UCSD-AML1 (cell line): ENCODE measurements at regions not wholly inside any gene's neighbourhood (a gene's known extent, or its start where the extent isn't known, plus 50 kb on each side); places are given as distances from the start of the nearest gene placed in this dataset.

Experiments used
- DNase-seq: peaks from one replicate; lab custom pipeline; 2025; ENCODE audit not compliant: unreplicated experiment; lab: John Stamatoyannopoulos, UW

DNA sequence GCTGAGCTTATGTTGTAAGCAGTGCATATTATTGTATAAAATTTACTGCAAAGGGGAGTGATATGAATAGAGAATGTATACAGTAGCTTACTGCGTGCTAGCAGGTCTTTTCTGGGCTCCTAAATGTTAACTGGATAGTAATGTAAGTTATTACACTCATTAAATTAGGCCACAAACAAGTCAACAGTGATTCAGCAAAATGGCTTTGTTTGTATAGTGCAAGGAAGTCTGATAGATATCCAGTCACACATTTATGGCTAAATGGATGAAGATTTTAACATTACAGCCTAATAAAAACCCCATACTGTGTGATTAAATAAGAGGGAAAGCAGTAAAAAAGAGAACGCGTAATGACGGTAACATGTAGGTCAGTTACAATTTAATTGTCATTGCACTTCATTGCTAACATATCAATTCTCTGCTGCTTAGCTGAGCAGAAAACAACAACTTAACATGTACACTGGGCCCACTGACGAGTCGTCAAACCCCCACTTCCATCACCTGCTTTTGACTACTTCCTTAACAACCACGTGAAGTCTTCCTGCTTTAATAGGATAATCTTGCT, 665.0 kb upstream of the FANCL start:
- DNase-seq = no peak

DNA sequence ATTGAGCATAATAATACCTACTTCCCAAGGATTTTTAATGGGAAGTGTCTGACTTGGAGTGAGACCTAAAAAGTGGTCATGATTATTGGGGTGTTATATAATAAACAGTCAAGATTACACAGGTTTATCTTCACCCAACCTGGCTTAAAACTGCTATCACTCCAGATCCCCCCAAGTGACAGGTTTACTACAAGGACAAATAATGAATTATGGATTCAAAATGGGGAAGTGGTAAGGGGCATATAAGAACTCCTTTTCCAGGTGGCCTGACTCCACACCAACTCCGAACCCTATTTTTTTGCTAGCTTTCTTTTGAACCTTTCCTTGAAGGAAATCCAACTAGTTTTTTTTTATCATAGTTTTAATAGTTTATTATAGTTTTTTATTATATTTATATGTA, 663.0 kb upstream of the FANCL start:
- DNase-seq = no peak

DNA sequence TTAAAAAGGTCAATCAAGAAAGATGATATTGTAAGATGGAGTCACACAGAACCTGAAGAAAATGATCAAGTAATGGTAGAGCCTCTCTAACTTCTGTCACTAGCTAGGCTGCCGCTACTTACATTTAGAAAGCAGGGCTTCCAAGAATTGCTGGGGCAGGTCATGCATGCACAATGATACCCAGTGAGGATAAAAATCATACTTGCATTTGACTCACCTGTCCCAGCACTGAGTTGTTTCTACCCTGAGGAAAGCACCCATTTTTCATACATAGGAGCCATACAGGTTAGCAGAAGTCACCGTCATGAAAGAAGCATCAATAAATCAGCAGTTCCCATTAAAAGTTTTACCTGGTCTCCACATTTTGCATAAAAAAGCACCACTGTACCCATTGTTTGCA, 662.3 kb upstream of the FANCL start:
- DNase-seq = no peak

DNA sequence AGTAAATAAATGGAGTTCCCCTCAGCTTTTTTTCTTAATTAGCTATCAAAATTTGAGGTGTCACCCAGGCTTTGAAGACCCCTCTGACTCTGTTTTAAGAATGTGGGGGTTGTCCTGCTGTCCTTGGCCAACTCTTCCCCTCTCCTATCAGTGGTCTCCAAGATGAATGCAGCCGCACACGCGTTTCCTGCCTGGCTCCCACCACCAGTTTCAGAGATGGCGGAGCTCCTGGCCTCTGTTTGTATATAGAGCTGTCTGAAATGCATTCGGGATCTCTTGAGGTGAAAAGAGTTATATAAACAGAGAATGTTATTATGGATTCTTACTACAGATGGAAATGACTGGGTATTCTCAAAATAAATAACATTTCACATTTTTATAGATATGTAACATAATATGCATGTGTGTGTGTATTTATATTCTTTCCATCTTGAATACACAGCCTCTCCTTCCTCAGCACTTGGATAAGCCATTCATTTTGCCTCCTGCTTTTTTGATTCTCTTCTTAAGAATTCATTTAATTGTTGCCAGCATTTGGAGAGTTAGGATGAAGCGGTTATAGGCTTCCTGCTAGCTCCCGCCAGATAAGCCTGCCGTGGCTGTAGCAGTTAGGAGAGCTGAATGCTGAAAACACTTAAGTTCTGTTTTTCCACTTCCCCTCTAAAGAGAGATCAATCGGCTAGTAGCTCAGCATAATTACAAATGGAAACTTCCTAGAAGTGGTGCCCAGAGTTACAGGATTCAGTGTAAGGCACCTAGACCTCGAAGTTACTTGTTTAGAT, 659.3 kb upstream of the FANCL start:
- DNase-seq = peak; percentile 64

DNA sequence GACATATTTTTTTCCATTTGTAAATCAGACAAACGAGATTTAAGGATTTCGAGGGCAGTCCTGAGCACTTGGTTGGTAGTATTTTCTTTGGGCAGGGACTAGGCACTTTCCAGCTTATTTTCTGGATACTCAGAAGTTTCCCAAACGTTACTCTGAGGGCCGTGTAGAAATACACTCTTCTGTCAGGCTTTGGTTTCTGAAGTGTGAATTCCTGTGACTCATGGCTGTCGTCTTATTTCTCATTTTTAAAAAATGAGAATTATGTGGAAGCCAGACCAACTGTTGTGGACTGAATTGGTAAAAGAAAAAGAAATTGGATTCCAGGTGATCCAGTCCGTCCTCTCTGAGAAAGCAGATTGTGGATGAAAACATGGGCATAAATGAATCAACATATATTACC, 658.6 kb upstream of the FANCL start:
- no peak for DNase-seq

DNA sequence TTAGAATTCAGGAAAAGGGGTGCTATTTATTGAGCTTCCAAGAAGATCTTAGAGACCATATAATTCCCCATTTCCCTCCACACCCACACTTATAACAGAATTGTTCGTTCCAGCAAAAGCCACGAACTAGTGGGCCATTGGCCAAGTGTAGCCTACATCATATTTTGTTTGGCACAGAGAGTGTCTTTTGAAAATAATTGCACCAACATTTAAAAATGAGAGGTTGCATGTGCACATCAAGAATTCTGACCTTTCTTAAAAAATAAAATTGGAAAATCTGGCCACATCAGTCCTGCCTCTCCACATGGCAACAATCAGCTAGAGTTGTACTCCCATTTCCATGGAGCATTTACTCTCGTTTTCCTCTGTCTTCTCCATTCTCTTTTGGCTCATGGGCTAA, 655.5 kb upstream of the FANCL start:
- DNase-seq = no peak

DNA sequence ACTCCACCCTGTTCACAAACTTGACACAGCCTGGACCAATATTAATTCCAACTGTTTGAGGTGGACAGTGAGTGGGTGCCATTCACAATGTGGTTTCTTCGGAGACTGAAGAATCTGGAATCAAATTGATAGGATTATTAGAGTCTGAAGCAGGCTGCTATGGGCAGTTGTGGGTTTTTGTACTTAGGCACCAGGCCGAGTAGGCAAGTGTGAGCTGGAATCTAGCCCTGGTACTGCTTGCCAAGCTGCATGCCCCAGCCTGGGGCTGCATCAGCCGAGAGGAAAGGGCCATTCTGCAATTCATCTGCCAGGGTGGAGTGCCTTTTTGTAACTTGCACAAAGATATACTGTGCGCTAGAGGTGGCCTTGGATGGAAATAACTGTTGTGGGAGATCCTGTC, 654.7 kb upstream of the FANCL start:
- no peak for DNase-seq

DNA sequence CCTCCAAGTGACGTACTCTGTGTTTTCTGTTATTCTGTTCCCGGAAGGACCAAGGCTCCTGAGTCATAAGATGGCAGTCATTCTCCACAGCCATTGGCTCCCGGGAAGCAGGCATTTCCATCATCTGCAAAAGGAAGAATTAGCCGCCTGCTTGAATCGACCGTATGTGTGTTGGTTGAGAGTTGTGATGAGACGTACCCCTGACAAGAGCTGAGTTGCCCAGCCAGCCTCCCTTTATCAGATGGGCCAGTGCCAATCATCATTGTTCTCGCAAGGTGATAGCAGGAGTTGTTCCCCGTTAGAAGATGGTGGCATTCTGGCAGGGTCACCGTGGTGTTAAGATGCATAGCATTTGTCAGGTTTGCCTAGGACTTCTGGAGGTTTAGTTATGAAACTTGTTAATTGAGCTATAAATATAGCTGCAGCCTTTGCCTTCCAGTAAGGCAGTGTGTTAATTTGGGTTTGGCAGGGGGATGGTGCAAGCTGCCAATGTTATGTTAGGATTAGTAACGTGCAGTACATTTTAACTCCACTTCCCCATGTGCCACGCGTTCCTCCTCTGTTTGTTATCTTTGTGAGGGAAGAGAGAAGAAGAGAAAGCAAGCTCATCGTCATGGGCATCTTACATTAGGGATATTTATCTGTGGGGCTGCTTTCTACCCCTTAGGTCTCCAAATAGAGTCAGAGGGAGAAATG, 652.7 kb upstream of the FANCL start:
- DNase-seq = no peak

DNA sequence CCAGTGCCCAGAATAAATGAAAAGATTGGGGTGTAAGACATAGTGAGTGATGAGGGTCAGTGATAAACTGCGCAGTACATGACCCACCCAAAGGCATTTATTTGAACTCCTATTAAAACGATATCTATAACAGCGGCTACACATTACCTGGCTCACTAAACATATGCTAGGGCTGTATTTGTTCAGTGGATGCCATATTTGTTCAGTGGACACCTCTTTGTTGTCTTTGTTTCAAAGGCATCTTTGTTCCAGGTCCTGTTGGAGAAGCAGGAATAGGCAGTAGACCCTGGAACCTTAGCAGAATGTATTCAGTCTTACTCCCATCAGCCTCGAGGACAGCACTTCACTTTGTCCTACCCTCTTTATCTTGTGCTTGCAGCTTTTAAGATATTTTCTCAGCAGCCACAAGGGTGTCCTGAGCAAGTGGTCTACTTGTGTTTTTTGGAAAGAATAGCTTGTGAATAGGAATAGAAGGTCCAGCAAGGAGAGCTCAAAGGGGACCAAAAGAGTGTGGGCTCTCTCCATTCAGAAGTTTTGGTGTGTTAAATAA, 650.8 kb upstream of the FANCL start:
- DNase-seq = no peak

DNA sequence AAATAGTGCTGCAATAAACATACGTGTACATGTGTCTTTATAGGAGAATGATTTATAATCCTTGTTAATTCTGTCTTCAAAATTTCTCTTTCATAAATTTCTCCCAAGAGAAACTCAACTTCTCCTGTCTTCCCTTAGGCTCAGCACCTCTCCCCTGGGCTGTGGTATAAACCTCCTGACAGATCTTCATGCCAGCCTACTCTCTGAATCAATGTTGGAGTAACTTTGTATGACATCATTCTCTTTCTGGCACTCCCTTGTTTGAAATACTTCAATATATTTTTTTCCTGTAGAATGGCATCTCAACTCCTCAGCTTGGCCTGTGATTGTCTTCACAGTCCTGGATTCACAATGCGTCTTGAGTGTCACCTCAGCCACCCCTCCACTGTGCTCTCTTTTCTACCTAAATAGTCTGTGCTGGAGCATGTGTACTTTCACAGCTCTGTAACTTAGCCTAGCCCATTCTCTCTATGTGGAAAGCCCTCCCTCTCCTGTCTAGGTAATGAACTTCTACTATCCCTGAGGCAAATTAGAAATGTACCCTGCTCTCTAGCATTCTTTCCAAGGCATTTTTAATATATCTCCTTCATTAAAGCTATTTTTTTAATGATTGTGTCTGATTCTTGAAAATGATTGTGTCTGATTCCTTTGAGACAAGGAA, 649.9 kb upstream of the FANCL start:
- DNase-seq = no peak

DNA sequence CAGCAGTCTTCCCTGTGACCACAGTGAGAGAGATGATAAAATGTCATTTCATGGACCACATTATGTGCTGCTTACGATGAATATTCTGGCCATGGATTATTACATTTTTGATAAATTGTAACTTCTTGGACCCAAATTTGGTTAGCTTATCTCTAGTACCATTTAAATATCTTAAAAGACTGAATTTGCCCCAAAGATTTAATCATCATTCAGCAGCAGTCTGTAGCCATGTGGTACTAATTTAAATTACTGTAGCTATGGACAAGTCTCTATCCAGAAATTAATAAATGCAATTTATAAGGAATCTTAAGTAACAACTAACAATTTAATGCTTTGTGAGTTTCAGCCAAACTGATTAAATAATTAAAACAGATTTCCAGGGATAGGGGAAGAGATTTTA, 644.9 kb upstream of the FANCL start:
- DNase-seq = no peak

DNA sequence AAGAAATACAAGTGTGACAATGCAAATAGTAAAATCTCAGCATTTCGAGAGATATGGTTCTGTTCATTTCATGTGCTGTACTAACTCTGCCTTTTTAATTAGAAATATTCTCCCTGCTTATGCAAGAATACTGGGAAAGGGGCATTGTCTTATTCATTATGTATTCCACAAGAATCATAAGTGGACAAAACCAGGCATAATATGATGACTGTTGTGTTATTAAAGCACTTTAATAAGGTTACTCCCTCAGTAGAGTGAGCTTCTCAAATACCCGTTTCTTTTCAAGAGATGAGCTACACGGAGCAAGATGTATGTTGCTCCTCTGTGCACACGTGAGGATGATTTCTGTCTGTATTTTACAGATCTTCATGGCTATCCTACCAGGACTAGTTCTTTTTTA, 638.7 kb upstream of the FANCL start:
- DNase-seq = no peak

DNA sequence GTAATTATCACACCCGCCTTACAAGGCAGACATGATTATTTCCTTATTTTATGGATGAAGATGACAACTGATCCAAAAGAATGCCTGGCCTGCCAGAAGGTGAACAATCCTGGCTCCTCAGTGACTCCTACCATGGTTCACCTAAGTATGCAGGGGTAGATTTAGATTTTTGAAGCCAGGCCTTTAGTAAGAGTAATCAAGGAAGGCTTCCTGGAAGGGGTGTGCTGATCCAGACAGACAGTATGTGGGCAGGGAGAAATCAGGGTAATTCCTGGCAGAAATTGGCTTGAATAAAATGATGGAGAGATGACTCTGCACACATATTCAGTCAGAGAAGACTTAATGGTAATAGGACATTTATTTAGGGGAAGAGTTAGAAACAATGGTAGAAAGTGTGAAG, 637.7 kb upstream of the FANCL start:
- DNase-seq = no peak

DNA sequence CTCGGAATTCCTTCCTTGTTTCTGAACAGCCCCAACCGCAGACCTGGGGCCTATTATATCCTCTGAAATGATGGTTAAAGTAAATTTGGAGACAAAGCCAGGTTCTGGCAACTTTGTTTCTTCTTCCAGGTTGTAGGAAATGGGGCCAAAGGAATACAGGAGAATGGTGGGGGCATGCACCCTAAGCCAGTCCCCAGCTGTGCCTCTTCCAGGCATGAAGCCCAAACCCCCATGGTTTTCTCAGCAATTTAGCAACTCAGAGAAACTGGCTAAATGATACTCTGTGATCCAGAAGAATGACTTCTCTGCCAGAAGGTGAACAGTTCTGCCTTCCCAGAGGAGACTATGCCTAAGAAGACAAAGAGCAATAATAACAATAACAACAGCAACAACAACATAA, 635.0 kb upstream of the FANCL start:
- DNase-seq = no peak

DNA sequence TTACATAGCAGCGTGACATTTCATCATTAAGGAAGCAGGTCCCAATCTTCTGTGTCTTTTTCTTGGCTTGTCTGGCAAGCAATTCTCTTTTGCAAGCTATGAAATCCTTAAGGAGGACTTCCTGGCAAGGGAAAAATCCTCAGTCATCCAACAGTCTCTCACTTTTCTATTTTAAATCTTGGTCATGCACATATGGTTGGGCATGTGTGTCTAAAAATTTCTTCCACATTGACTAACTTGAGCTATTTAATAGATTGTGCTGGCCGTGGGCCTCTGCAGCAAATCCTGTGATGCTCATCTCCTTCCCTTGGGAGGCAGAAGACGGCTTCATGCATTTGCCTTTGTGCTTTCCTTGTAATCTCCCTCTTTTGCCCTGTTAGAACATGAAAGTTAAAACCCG, 634.3 kb upstream of the FANCL start:
- no peak for DNase-seq

DNA sequence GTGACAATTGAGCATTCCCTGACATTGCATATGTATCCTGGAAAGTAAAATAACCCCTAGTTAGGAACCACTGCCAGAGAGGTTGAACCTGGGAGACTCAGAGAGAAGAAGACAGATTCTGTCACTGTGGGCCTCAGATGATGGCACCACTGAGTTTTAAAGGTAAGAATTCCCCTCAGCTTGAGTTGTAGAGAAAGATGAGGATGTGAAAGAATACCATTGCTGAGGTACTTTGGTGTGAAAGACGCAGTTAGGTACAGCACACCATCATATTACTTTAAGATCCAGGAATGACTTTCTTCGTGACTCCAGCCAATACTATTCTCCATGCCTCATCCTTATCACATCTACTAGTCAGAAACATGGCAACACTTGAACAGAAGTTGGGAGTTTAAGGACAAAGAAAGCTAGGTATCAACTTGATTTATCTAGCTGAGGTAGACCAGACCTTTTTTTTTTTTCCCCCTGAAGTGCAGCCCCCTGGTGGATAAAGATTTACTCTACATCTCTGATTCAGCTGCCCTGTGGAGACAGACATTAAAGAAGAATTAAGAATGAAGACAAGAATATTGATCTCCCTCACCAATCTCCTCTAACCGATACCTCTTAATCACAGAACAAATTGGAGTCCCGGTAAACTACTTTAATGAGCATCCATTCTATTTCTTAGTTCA, 630.5 kb upstream of the FANCL start:
- DNase-seq = no peak

DNA sequence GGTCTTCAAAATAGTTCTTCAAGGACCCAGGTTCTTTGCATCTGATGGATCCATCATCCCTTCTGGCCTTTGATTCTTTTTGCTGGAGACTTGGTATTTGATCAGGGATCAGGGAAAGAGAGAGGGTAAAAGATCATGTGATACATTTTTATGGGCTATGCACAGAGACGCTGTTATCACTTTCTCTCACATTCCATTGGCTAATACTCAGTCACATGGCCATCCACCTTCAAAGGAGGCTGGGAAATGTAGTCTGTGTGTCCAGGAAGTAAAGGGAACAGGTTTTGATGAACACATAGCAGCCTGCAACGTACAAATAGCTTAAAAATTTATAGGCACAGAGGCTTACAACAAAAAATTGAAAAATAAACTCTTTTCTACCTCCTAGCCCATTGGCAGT, 629.6 kb upstream of the FANCL start:
- no peak for DNase-seq

DNA sequence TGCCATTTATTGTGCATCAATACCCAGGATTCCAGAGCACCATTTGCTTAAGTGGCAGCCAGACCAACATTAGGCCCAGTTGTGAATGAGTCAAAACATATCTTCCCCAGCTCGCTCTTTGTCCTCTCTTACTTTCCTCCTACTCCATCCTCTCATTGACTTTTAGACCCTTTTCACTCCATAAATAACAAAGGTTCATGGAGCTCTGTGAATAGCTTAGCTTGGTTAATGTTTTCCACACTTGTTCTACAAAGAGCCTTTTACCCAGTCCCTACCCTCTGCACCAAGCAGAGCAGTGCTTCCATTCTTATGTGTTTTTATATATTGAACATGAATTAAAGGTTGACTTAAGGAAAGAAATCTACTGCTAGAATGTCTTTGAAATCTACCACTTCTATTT, 625.8 kb upstream of the FANCL start:
- DNase-seq = no peak

DNA sequence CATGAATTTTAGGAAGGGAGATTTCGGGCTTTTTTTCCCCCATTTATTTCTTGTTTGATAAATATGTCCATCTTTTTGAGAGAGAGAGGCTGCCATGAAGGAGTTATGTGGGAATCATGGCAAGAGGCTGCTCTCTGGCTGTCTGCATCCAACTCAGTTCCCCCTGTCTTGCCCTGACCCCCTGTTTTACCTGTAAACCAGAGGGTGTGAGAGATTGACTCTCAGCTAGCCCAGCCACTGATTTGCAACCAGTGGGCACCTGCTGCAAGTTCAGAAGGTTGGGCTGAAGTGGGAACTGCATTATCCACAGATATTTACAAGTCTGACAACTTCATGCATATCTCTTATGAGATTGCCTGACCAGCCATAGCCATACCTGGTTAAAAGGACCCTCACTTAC, 625.4 kb upstream of the FANCL start:
- no peak for DNase-seq

DNA sequence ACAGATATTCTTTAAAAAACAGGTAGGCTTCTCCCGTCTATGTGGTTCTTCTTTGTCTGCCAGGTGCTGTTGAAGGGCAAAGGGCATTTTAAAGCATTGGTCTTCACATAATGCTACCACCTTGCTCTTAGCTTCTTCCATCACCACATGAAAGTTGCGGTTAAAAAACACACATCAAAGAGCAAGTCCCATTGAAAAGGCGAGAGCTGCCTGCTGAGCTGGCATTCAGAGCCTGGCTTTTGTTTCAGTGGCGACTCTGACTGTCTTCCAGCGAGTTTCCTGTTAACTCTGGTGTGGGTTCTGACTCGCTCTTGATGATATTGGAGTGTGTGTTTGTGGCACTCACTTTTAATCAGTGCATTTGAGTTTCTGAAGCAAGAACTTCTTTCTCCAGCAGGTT, 624.9 kb upstream of the FANCL start:
- no peak for DNase-seq

DNA sequence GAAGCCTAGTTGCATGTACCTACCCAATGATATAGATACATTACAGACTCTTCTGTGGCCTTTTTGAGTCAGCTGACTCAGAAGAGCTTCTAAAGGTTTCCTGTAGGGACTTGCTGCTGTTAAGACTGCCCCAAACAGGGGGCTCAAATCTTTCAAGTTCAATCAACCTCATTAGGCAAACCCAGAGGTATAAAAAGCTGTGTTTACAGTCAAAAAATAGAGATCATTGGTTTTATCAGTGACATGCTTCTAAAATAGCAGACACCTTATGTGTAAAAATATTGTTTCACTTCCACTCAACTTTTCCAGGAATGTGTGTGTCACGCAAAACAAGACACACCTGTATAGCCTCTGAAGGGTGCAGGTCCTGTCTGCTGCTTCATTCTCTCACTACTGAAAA, 624.3 kb upstream of the FANCL start:
- DNase-seq = no peak
